NCI-H526 (cell line): ENCODE measurements at regions not wholly inside any gene's neighbourhood (a gene's known extent, or its start where the extent isn't known, plus 50 kb on each side); places are given as distances from the start of the nearest gene placed in this dataset.

Experiments
- DNase-seq, 2 experiments: peaks; one replicate each; lab custom pipeline; 2025; lab: John Stamatoyannopoulos, UW

DNA sequence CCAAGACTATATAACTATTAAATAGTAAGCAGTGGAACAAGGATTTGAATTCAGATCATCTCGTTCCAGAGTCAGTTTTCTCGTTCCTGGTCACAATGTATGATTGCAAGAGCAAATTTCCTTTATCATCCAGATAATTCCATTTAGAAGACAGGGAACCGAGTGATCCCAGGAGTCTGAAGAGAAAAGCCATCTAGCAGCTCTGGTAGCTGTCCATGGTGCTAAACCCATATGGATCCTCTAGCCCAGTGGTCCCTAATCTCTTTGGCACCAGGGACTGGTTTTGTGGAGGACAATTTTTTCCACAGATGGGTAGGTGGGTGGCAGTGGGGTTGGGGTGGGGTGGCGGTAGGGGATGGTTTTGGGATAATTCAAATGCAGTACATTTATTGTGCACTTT is 229.4 kb downstream of the PTPRU start:
- no peak for DNase-seq

DNA sequence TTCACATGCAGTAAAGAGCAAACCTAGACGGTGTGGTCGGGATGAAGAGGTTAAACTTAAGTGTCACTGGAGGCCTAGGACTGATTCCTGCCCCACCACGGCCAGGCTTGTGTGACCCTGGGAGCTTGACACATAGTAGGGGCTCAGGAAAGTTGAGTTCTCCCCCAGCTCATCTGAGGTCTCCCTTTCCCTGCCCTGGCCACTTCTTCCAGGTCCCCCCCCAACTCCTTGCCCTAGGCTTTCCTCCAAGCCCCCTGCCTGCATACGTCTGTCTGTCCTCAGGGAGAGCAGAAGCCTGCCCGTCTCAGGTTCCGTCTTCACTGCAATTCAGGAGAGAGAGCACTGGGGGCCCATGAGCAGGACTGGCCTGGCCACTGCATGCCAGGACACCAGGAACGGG is 225.8 kb downstream of the PTPRU start:
- DNase-seq: no peak

DNA sequence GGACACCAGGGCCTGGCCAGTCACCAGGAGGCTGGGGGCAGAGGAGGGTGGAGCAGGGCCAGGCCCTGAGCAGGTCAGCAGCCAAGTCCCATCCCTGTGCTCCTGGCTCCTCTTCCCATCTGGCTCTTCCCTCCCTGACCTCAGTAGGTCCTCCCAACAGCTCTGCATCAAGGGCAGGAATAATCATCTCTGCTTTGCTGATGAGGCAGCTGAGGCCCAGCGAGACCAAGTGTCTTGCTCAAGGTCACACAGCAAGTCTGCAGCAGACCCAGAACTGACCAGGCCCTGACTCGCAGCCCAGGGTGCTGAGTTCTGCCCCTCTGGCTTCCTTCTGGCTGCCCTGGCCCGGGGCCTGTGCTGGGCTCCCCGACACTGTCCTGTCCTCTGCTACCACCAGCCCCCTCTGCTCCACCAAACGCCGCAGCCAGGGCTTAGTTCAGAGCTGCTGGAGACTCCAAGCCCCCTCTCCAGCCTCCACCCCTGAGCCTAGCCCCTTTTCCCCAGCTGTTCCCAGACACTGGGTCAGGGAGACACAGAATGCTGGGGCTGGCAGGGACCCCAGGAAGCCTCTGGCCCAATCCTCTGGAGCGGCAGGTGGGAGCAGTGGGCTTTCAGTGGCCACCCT is 224.9 kb downstream of the PTPRU start:
- DNase-seq: no peak

DNA sequence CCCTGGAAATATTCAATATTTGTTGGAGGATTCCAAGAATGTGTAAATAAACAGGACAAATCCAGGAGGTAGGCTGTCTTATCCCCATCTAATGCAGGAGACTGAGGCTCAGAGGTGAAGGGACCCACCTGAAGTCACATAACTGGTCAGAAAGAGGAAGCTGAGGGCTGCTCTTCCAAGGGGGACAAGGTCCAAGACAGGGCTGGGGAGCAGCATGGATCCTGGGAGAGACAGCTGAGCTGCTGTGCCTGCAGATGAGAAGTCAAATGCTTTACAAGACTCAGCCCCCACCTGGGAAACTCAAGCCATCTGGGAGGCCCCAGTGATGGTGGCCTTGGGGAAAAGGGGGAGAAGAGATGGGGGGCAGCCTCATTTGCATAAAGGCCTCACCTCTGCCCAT is 224.4 kb downstream of the PTPRU start:
- no peak for DNase-seq

DNA sequence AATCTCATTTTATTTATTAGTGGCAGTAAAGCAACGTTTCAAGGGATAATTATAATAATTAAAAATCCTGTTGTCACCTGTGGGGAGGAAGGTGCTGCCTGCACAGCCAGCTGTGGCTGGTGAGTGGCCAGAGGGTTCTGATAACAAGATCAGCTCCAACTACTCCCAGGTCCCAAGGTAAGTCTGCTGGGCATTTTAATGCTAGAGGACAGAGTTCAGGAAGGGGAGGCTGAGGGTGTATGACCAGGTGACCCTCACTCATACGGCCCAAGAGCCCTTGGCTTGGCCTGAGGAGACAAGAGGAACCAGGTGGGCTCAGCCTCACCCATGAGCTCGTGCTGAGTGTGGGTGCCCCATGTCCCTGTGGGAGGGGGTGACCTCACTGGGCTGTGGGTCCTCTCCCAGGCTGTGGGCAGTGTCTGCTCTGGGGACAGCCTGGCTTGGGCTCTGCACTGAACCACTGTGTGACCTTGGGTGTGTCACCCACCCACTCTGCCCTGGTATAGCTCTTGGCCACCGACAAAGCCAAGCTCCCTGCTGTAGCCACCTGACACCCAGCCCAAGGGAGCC is 223.8 kb downstream of the PTPRU start:
- no peak for DNase-seq

DNA sequence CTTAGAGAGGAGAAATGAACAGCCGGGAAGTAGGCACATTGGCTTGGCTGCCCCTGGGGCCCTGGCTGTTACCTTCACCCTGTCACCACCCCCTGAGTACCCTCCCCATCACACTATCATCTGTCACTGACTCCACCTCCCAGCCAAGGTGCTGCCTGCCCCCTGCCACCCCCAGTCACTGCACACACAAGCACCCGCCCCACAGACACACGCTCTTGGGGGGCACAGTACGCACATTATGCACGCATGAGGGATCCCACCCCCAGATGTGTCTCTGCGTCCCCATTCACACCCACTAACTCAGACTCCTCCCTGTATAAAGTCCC is 223.3 kb downstream of the PTPRU start:
- DNase-seq: no peak

DNA sequence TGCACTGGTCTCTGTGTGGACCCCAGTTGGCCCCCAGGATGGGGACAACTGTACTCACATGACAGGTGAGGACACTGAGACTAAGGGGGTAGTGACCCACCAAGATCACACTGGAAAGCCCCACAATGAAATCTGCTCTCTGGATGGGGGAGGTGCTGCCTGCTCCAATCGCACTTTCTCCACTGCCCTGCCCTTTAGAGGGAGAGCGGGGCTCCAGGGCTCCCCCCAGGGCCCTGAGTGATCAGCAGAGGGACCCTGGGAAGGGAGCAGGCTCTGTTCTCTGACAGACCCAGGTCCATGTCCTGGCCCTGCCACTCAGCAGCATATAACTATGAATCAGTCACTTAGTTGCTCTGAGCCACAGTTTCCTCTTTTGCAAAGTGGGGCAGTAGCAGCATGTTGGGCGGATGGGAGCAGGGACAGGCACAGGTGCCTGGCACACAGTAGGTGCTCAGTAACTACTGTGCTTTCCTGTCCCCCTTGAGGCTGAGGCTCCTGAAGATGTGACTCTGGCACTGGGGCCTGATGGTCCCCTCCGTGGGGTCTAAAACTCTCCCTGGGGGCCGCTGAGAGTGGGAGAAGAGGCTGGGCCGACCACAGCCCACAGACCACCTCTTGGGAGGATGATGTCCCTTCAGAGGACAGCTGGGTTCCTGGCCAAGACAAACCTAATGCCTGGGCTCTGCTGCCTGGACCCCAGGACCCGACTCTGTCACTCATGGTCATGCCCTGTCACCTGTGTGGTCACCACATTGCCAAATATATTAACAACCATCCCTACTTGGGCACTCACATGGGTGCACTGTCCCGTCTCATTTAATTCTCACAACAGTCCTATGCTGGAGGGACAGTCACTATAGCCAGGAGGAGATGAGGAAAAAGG is 222.7 kb downstream of the PTPRU start:
- DNase-seq: no peak

DNA sequence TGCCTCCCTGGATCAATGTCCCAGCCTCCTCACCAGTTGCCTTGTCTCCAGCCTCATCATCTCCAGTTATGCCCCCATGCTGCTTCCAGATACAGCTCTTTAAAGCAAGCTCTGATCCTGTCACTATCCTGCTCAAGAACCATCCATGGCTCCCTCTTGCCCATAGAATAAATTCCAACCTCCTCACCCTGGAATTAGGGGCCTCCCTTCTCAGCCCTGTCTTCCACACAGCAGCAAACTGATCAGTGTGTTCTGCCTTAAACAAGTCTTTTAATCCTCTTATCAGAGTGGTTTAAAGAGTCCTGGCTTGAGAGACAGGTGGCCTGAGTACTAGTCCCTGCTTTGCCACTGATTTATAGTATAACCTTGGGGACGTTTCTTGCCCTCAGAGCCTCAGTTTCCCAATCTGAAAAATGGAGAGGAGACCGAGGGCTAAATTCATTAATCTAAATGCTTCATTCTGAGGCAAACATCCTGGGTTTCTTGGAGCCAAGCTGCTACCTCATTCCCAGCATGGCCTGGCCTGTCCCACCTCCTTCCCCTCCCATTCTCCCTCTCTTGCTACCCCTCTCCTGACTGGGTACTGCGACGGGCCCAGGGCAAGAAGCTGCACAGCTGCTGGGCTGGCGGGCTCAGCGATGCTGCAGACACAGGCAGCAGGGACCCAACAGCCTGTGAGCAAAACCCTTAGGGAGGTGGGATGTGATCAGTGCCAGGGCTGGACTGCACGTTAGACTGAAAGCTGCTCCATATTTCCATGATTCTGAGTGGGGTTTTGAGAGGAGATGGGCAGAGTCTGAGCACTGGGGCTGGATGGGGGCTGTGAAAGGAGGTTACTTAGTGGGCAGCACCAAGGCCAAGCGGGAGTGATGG is 221.4 kb downstream of the PTPRU start:
- DNase-seq: no peak

DNA sequence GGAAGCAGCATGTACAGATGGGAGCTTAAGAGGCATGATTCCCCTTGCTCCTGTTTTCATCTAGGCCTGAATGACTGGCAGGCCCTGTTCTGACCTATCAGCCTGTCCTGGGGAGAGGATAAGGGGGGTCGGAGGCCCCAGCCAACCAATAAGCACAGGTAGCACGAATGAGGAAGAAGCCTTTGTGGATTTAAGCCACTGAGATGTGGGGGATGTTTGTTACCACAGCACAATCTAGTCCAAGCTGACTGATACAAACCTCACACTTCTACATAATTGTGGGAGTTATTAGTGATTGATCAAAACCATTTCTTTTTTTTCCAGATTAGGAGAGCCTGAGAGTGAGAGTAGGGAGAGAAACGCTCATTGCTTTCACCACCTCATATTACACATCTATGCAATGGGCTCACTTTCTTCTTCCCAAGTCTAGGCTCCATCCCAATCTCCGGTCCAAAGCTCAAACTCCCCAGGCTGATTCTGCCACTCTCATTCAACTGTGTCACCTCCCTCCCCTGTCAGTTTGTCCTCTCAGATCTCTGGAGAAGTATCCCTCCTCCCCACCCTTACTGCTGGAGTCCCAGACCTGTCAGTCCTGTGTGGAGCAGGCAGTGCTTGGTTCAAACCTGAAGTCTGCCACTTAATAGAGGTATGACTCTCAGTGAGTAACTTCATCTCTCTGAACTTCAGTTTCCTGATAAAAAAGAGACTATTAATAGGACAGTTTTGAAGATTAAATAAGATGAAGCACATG is 220.5 kb downstream of the PTPRU start:
- no peak for DNase-seq

DNA sequence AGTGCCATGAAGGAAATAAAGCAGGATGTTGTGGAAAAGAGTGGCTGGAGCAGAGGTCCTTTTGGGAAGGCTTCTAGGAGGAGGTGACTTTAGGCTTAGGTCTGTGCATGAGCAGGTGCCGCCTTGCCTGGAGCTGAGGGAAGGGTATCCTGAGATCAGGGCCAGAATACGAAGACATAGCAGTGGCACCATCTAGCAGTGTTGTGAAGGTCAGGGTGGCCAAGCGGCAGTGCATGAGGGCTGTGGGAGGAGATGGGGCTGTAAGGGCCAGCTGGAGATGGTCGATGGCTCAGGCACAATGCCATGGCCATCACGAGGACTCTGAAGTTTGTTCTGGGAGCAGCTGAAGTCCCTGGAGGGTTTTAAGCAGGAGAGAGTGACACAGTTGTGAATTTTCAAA is 219.5 kb downstream of the PTPRU start:
- DNase-seq: no peak

DNA sequence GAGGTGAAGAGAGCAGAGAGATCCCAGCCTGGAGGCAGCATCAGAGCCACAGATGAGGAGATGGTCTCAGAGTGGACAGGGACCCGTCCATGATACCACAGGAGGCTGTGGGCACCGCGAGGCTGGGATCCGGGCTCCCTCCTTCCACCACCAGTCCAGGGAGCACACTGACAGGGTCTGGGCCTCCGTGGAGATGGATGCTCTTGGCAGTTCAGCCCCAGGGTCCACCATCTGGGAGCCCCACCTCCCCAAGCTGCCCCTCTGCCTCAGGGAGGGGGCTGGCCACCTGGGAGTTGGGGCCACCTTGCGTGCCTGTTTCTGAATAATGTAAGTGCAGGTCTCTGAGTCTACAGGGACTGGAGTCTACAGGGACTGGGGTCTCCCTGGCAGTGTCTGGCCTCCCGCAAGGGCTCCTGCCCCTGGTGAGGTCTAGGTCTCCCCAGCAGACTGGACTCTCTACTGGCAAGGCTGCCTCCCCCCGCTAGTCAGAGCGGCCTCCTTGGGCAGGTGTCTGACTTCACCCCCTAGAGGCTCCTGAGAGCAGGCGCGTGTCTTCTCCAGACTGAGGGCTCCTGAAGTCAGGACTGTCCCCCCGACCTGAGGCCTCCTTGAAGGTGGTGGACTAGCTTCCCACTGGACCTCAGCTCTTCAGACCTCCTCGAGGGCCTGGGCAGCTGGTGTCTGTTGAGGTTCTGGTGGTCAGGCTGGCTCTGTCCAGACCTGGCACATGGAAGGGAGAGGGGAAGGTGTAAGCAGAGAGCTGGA is 218.5 kb downstream of the PTPRU start:
- no peak for DNase-seq

DNA sequence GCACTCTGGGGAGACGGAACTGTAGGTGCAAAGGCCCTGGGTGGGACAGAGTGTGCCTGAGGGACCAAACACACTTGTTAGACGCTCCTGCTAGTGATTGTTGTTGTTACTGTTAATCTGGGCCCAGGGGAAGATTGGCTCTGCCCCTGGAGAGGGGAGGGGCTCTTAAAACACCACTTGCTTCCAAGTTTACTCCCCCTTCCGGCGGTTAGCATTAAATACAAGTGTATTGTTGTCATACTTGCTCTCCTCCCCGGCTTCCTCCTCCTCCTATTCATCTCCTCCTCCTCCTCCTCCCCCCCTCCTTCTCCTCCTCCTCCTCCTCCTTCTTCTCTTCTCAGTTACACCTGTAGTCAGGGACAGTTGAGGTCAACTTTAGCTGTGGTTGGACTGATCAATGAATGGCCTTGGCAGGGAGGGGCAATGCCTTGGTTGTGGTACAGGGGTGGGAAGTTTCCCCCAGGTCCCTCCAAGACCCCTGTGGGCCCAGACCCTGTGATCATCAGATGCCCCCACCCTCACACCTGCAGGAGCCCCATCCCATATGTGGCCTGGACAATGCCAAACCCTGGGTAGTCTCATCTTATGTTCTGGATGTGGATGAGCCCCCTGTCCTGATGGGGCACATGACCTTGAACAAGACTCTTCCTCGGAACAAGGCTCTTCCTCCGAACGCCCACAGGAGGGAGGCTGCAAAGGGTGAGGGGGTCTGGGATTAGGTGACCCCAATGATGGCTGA is 217.3 kb downstream of the PTPRU start:
- DNase-seq: peak; percentile 45 to 70

DNA sequence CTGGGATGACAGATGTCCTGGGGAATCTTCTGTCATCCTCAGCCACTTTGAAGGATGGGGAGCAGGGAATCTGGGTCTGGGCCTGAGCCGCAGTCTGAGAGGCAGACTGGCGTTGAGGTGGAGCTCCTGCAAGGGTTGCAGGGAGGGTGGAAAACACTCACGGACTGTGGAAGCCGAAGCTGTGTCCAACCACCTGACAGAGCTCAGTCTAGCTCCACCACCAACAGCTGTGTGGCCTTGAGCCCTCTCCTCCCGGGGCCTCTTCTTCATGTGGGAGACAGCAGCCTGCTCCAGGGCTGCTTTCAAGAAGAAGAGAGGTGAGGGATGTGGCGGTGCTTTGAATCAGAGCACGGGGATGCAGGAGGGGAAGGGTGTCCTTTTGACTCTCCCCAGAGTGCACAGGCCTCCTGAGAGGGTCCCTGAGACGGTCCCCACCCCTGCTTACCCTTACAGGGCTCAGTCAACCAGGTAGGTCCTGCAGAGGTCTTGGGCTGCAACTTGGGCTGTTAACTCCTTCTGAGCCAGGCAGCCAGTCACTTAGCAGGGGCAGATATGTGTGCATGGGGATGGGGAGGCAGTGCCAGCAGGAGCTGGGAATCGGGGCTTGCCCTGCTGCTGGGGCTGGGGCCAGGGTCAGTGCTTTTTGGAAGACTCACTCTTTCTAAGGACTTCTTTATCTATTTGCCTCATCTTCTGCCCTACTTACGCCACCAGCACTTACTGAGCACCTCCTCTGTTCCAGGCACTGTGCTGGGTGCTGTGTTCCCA is 216.3 kb downstream of the PTPRU start:
- DNase-seq: no peak

DNA sequence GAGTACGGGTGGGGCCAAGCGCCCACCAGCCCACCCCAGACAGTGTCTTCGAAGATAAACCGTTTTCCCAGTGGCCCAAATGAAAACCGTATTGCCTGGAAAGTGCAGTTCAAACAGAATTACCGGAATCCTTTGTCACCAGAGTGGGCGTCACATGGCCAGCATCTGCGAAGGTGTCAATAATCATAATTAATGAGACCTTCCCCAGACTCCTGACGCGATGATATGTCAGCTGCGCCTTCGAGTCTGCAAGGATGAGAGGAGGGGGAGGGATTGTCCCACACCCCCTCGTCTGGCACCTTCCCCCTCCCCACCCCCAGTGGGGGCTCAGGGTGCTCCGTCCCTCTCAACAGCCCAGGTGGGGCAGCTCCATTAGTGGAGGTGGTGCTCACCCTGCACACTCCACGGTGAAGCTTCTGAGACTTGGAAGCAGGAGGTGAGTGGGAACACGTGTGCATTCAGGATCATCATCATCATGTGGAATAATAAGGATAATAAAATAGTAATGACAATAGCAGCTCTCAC is 215.1 kb downstream of the PTPRU start:
- no peak for DNase-seq

DNA sequence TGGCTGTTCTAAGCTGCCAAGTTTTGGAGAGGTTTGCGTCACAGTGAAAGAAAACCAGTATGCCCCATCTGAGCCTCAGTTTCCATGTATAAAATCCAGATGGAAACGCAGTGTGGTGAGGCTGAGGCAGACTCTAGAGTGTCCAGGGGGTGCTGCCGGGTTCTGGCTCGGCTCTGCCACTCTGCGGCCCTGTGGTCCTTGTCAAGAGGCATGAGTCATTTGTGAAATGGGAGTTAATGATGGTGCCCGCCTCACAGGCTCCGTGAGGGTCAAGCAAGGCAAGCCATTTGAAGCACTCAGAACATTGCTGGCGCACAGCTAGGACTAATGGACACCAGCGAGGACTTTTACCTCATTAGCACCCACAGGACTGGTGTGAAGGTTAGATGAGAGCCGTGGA is 214.3 kb downstream of the PTPRU start:
- no peak for DNase-seq

DNA sequence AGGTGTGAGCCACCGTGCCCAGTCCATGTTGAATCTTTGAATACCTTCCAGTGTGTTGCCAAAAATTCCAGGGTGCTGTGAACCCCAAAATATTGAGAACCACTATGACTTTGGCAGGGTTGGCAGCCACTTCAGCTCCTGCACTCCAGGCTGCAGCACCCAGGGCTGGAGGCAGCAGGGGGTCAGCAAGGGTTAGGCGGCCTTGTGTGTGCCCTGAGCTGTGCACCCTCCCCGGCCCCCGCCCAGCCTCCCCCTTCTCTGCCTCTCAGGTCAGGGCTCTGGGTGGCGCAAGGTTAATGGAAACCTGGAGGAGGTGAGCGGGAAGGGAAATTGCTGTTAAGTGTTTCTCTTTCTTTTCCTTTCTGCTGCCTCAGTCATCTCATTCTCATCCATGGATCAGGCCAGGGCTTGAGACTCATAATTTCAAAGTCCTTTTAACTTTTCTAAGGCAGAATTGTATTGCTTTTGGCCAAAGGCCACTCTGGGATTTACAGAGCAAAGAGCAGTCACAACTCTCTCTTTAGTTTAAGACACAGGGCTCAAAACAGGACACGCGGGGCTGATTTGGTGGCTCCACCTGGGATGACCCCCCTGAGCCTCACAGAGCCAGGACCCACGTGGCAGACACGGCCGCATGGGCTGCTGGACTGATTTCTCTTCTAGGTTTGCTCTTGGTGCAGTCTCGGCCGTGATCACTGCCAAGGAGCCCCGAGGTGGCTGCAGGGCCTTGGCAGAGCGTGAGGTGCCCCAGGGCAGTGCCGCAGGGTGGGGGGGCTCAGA is 212.3 kb downstream of the PTPRU start:
- no peak for DNase-seq

DNA sequence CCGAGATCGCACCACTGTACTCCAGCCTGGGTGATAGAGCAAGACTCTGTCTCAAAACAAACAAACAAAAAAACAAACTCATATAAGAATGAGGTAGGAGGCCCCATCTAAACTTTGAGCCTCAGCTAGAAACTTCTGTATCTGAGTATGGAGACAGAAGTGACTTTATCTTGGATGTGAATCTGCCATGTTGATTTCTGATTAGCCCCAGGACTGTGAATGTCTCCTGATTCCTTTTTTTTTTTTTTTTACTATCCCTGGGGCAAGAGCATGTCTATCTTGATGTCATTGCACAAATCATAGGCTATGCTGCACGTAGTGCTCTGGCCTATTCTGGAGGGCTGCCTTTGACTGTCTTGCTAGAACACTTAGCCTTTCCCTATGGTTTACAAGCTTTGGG is 211.0 kb downstream of the PTPRU start:
- DNase-seq: no peak
